Parathyroid adenoma (tissue), 2 donors: ENCODE measurements at regions not wholly inside any gene's neighbourhood (a gene's known extent, or its start where the extent isn't known, plus 50 kb on each side); places are given as distances from the start of the nearest gene placed in this dataset.

ENCODE experiments used
- H2AFZ ChIP-seq: fragments of 300-600 bp; sonication (generic); one replicate; pipeline ENCODE4 v1.7.0; 2017; ENCODE audit warnings: antibody characterized with exemption, mild to moderate bottlenecking
- H3K27ac ChIP-seq: fragments of 300-600 bp; sonication (generic); one replicate; pipeline ENCODE4 v1.7.0; 2017
- H3K27me3 ChIP-seq: fragments of 300-600 bp; sonication (generic); one replicate; pipeline ENCODE4 v1.7.0; 2017; ENCODE audit warnings: low read length; ENCODE audit not compliant: control insufficient read depth, insufficient read depth
- H3K36me3 ChIP-seq: fragments of 300-600 bp; sonication (generic); one replicate; pipeline ENCODE4 v1.7.0; 2017; ENCODE audit warnings: low read length; ENCODE audit not compliant: control insufficient read depth, insufficient read depth
- H3K4me1 ChIP-seq: fragments of 300-600 bp; sonication (generic); one replicate; pipeline ENCODE4 v1.7.0; 2017; ENCODE audit warnings: control low read depth
- H3K4me2 ChIP-seq: fragments of 300-600 bp; sonication (generic); one replicate; pipeline ENCODE4 v1.7.0; 2017; ENCODE audit warnings: low read length
- H3K4me3 ChIP-seq: fragments of 300-600 bp; sonication (generic); one replicate; pipeline ENCODE4 v1.7.0; 2017; ENCODE audit warnings: low read depth, low read length
- H3K79me2 ChIP-seq: fragments of 300-600 bp; sonication (generic); one replicate; pipeline ENCODE4 v1.7.0; 2017; ENCODE audit warnings: control low read depth
- H3K9ac ChIP-seq: fragments of 300-600 bp; sonication (generic); one replicate; pipeline ENCODE4 v1.7.0; 2017; ENCODE audit warnings: mild to moderate bottlenecking
- H3K9me3 ChIP-seq: fragments of 300-600 bp; sonication (generic); one replicate; pipeline ENCODE4 v1.7.0; 2017; ENCODE audit warnings: low read length; ENCODE audit not compliant: control insufficient read depth
- CTCF ChIP-seq: fragments of 300-600 bp; sonication (generic); IDR thresholded peaks from one replicate; pipeline ENCODE4 v1.7.0; 2017; ENCODE audit warnings: antibody characterized with exemption, mild to moderate bottlenecking
- donor health status: primary hyperparathyroidism.

GRCh38 chrX:42930951-42931350, 153.0 kb upstream of the PPP1R2C start:
- no peak overlapping the region for H3K4me2 ChIP-seq
- H2AFZ ChIP-seq: no peak overlapping the region
- no peaks in the 10 kb centered on the region for H3K9me3 ChIP-seq
- H3K79me2 ChIP-seq: no peaks in the 10 kb centered on the region
- H3K27me3 ChIP-seq: no peaks in the 10 kb centered on the region
- no peaks in the 10 kb centered on the region for H3K4me1 ChIP-seq
- H3K36me3 ChIP-seq: no peaks in the 10 kb centered on the region
- TF ChIP-seq CTCF: no peak
- no peak overlapping the region for H3K9ac ChIP-seq
- H3K27ac ChIP-seq: no peak overlapping the region
- H3K4me3 ChIP-seq: no peak overlapping the region

- Histone ChIP-seq H3K4me1 (no peaks in the 10 kb centered on the region), H3K27me3 (no peaks in the 10 kb centered on the region), H3K4me3 (no peak overlapping the region), H3K9me3 (no peaks in the 10 kb centered on the region), H3K79me2 (no peaks in the 10 kb centered on the region), H3K36me3 (no peaks in the 10 kb centered on the region), H3K9ac (no peak overlapping the region), H3K4me2 (no peak overlapping the region), H3K27ac (no peak overlapping the region), H2AFZ (no peak overlapping the region)
- no peak for TF ChIP-seq CTCF
Measured at GRCh38 chrX:42933187-42933586, 155.2 kb upstream of the PPP1R2C start.

DNA sequence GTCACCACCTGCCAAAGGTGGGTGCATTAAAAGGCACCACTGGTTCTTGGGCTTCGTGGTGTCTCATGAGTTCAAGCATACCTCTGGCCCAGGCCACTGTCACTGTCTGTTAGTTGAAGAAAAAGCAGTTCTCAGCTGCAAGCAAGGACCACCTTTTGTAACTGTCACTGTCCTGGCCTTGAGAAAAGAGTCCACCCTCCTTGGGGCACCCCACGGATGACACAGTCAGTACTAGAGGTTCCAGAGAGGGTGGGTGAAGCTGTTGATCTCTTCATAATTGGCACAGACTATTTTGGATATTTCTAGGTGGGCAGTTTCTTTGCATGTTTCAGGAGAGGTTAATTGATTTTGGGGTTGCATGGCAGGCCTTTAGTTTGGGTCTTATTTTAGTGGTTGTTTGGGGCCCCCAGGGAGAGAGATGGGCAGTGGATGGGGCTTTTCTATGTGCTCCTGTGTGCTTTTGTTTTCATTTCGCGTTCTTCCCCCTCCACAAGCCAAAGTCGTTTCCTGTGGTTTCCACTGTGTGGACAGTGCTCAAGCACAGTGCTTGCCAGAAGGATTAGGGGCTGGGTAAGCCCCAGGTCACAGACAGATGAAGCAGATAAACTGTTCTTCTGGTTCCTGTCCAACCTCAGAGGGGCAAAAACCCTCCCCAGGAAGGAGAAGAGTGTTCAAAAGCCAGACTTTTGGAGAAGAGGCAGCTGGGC, 156.2 kb upstream of the PPP1R2C start:
- Histone ChIP-seq H3K4me2 (no peak overlapping the region), H3K27ac (no peak overlapping the region), H2AFZ (no peak overlapping the region), H3K27me3 (no peaks in the 10 kb centered on the region), H3K9ac (no peak overlapping the region), H3K79me2 (no peaks in the 10 kb centered on the region), H3K4me3 (no peak overlapping the region), H3K9me3 (no peaks in the 10 kb centered on the region), H3K36me3 (no peaks in the 10 kb centered on the region), H3K4me1 (no peaks in the 10 kb centered on the region)
- no peak for TF ChIP-seq CTCF

- Histone ChIP-seq H3K4me2 (no peak overlapping the region), H3K9ac (no peak overlapping the region), H3K27ac (no peak overlapping the region), H3K4me3 (no peak overlapping the region), H3K79me2 (no peaks in the 10 kb centered on the region), H3K27me3 (no peaks in the 10 kb centered on the region), H2AFZ (no peak overlapping the region), H3K36me3 (no peaks in the 10 kb centered on the region), H3K9me3 (no peaks in the 10 kb centered on the region), H3K4me1 (no peaks in the 10 kb centered on the region)
- no peak for TF ChIP-seq CTCF
Measured at GRCh38 chrX:42941671-42942070, 163.7 kb upstream of the PPP1R2C start.
